ENCODE measurements at regions not wholly inside any gene's neighbourhood (a gene's known extent, or its start where the extent isn't known, plus 50 kb on each side); places are given as distances from the start of the nearest gene placed in this dataset.
"Not testable (repeated sequence)": the region's sequence is repeated elsewhere in the genome, so short reads cannot be mapped to it uniquely, and the experiment has no call there.

DNA sequence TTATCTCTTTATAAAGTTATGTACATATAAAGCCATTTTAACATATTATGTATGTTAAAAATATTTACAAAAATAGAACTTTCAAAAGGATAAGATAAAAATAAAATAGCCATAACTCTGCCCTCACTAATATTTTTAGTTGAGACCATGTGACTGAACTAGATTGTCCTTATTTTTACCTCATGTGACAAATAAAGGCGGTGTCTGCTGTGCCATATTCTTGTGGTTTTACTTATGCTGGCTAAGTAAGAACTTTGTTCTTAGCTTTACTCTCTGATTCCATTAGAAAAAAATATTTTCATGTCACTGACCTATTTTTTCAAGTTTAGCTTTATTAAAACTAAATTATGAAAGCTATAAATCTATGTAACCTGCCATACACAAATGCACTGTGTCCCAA is 135.6 kb upstream of the TSC22D1 start:
- H2AFZ ChIP-seq (ENCODE audit: low read depth, low read length), result no peak overlapping the region

DNA sequence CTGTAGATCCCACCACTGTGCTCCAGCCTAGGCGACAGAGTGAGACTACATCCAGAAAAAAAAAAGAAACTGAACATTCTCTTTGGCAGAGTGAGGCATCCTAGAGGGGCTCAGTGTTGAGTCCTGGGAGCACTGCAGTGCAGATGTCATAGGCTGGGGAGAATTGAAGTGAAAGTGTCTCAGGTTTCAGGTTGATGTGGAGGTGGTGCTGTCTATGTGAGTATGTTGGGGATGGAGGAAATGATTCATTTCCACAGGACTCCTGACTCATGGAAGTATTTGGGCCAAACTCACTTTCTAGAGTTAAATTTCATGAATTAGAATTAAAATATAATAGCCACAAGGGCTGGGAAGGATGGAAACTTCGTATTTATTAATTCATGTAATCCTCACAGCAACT is 134.4 kb upstream of the TSC22D1 start:
- H3K79me2 ChIP-seq (ENCODE audit: insufficient read depth, low read length), result no peaks in the 10 kb centered on the region
- no peak overlapping the region for H3K9ac ChIP-seq (ENCODE audit: low read depth, low read length)
- TF ChIP-seq, protein P1, sequence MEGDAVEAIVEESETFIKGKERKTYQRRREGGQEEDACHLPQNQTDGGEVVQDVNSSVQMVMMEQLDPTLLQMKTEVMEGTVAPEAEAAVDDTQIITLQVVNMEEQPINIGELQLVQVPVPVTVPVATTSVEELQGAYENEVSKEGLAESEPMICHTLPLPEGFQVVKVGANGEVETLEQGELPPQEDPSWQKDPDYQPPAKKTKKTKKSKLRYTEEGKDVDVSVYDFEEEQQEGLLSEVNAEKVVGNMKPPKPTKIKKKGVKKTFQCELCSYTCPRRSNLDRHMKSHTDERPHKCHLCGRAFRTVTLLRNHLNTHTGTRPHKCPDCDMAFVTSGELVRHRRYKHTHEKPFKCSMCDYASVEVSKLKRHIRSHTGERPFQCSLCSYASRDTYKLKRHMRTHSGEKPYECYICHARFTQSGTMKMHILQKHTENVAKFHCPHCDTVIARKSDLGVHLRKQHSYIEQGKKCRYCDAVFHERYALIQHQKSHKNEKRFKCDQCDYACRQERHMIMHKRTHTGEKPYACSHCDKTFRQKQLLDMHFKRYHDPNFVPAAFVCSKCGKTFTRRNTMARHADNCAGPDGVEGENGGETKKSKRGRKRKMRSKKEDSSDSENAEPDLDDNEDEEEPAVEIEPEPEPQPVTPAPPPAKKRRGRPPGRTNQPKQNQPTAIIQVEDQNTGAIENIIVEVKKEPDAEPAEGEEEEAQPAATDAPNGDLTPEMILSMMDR (IDR thresholded peaks at IDR 0.05; ENCODE audit: borderline replicate concordance, extremely low read depth, low read length, poor library complexity, severe bottlenecking), result no peak
- TF ChIP-seq EZH2 (IDR thresholded peaks at IDR 0.05; ENCODE audit: borderline replicate concordance, low read depth, low read length, severe bottlenecking), result no peak
- no peaks in the 10 kb centered on the region for H3K9me3 ChIP-seq (ENCODE audit: insufficient read depth, low read length, severe bottlenecking)
- no peaks in the 10 kb centered on the region for H3K4me1 ChIP-seq (ENCODE audit: insufficient read depth, low read length)
- no peak overlapping the region for H3K4me2 ChIP-seq (ENCODE audit: insufficient read depth, low read length)
- H3K36me3 ChIP-seq (ENCODE audit: insufficient read depth, low read length), result no peaks in the 10 kb centered on the region
- H2AFZ ChIP-seq (ENCODE audit: low read depth, low read length), result no peak overlapping the region
- DNase-seq (no peak), ATAC-seq (ENCODE audit: insufficient read depth, low read depth) (no peak)
- H3K27me3 ChIP-seq (ENCODE audit: insufficient read depth, low read length, poor library complexity), result no peaks in the 10 kb centered on the region
- H3K27ac ChIP-seq (ENCODE audit: low read length), result no peak overlapping the region
- H3K4me3 ChIP-seq (ENCODE audit: low read depth in 1 of 2, low read length in 2 of 2), result no peak overlapping the region
- H4K20me1 ChIP-seq (ENCODE audit: insufficient read depth, low read length), result no peaks in the 10 kb centered on the region

More for the DNA sequence above, 135.6 kb upstream of the TSC22D1 start:
- no peaks in the 10 kb centered on the region for H3K9me3 ChIP-seq (ENCODE audit: insufficient read depth, low read length, severe bottlenecking)
- DNase-seq (no peak), ATAC-seq (ENCODE audit: insufficient read depth, low read depth) (no peak)
- H3K9ac ChIP-seq (ENCODE audit: low read depth, low read length), result no peak overlapping the region
- H3K27ac ChIP-seq (ENCODE audit: low read length), result no peak overlapping the region
- TF ChIP-seq EZH2 (IDR thresholded peaks at IDR 0.05; ENCODE audit: borderline replicate concordance, low read depth, low read length, severe bottlenecking), result no peak
- TF ChIP-seq, protein P1 (IDR thresholded peaks at IDR 0.05; ENCODE audit: borderline replicate concordance, extremely low read depth, low read length, poor library complexity, severe bottlenecking), result no peak
- H3K4me2 ChIP-seq (ENCODE audit: insufficient read depth, low read length), result no peak overlapping the region
- no peak overlapping the region for H3K4me3 ChIP-seq (ENCODE audit: low read depth in 1 of 2, low read length in 2 of 2)
- H3K36me3 ChIP-seq (ENCODE audit: insufficient read depth, low read length), result no peaks in the 10 kb centered on the region
- no peaks in the 10 kb centered on the region for H3K79me2 ChIP-seq (ENCODE audit: insufficient read depth, low read length)
- H3K27me3 ChIP-seq (ENCODE audit: insufficient read depth, low read length, poor library complexity), result no peaks in the 10 kb centered on the region
- no peaks in the 10 kb centered on the region for H3K4me1 ChIP-seq (ENCODE audit: insufficient read depth, low read length)
- no peaks in the 10 kb centered on the region for H4K20me1 ChIP-seq (ENCODE audit: insufficient read depth, low read length)

- not testable (repeated sequence) for ATAC-seq (ENCODE audit: insufficient read depth, low read depth); H2AFZ ChIP-seq (ENCODE audit: low read depth, low read length); H3K4me3 ChIP-seq (ENCODE audit: low read depth in 1 of 2, low read length in 2 of 2); H3K4me2 ChIP-seq (ENCODE audit: insufficient read depth, low read length); H3K4me1 ChIP-seq (ENCODE audit: insufficient read depth, low read length); H3K27ac ChIP-seq (ENCODE audit: low read length); H3K9me3 ChIP-seq (ENCODE audit: insufficient read depth, low read length, severe bottlenecking); DNase-seq; H3K27me3 ChIP-seq (ENCODE audit: insufficient read depth, low read length, poor library complexity); H4K20me1 ChIP-seq (ENCODE audit: insufficient read depth, low read length); H3K9ac ChIP-seq (ENCODE audit: low read depth, low read length); H3K36me3 ChIP-seq (ENCODE audit: insufficient read depth, low read length); H3K79me2 ChIP-seq (ENCODE audit: insufficient read depth, low read length)
Observed at GRCh38 chr13:44704811-44705210, 128.7 kb upstream of the TSC22D1 start.

DNA sequence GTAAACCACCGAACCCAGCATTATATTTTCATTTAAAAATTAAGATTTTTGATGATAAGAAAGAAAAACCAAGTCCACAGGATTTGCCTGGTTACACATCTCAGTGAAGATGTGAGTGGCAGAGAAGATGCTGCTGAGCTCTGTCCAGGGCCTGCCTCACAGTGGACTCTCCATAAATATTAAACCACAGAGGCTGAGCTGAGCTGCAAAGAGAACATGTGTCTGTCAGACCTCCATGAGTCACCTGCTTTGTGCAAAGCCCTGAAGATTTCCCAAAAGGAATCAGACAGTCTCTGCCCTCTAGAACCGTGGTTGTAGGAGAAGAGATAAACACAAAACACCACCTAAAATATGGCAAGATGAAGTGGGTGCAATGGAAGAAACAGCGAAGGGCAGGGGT is 127.2 kb upstream of the TSC22D1 start:
- DNase-seq (no peak), ATAC-seq (ENCODE audit: insufficient read depth, low read depth) (no peak)
- no peak overlapping the region for H3K9ac ChIP-seq (ENCODE audit: low read depth, low read length)
- no peak overlapping the region for H2AFZ ChIP-seq (ENCODE audit: low read depth, low read length)
- no peaks in the 10 kb centered on the region for H3K4me1 ChIP-seq (ENCODE audit: insufficient read depth, low read length)
- no peaks in the 10 kb centered on the region for H3K79me2 ChIP-seq (ENCODE audit: insufficient read depth, low read length)
- no peak overlapping the region for H3K27ac ChIP-seq (ENCODE audit: low read length)
- H3K4me3 ChIP-seq (ENCODE audit: low read depth in 1 of 2, low read length in 2 of 2), result no peak overlapping the region
- H3K27me3 ChIP-seq (ENCODE audit: insufficient read depth, low read length, poor library complexity), result no peaks in the 10 kb centered on the region
- H4K20me1 ChIP-seq (ENCODE audit: insufficient read depth, low read length), result no peaks in the 10 kb centered on the region
- no peak overlapping the region for H3K4me2 ChIP-seq (ENCODE audit: insufficient read depth, low read length)
- TF ChIP-seq EZH2 (IDR thresholded peaks at IDR 0.05; ENCODE audit: borderline replicate concordance, low read depth, low read length, severe bottlenecking), result no peak
- no peaks in the 10 kb centered on the region for H3K9me3 ChIP-seq (ENCODE audit: insufficient read depth, low read length, severe bottlenecking)
- H3K36me3 ChIP-seq (ENCODE audit: insufficient read depth, low read length), result no peaks in the 10 kb centered on the region
